ENCODE measurements at regions not wholly inside any gene's neighbourhood (a gene's known extent, or its start where the extent isn't known, plus 50 kb on each side); places are given as distances from the start of the nearest gene placed in this dataset.

DNA sequence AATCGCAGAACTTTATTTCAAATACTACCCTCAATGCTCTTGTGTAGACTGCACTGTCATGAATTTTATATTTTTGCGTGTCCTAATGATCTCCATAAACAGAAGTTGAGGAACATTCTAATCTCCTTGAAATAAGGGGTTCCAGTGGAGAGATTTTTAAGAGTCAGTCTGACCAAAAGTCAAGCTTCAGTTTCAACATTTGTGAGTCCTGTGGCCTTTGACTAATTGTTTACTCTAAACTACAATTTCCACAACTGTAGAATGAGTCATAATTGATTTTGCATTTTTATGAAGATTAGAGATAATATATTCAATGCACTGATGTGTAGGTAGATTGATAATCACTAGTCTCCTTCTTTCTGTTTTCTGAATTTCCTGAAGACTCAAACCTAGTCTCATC is 720.3 kb upstream of the ID2 start:
- DNase-seq (ENCODE audit: low read depth in 2 of 2) = no peak
- no peak overlapping the region for H3K4me3 ChIP-seq (replicated peaks in 1 of 2; ENCODE audit: low read depth in 2 of 2, low read length in 2 of 2)
- TF ChIP-seq, protein P1, sequence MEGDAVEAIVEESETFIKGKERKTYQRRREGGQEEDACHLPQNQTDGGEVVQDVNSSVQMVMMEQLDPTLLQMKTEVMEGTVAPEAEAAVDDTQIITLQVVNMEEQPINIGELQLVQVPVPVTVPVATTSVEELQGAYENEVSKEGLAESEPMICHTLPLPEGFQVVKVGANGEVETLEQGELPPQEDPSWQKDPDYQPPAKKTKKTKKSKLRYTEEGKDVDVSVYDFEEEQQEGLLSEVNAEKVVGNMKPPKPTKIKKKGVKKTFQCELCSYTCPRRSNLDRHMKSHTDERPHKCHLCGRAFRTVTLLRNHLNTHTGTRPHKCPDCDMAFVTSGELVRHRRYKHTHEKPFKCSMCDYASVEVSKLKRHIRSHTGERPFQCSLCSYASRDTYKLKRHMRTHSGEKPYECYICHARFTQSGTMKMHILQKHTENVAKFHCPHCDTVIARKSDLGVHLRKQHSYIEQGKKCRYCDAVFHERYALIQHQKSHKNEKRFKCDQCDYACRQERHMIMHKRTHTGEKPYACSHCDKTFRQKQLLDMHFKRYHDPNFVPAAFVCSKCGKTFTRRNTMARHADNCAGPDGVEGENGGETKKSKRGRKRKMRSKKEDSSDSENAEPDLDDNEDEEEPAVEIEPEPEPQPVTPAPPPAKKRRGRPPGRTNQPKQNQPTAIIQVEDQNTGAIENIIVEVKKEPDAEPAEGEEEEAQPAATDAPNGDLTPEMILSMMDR (IDR thresholded peaks at IDR 0.05; ENCODE audit: low read depth, low read length) = no peak

- DNase-seq (ENCODE audit: low read depth in 2 of 2) = no peak
- no peak overlapping the region for H3K4me3 ChIP-seq (replicated peaks in 1 of 2; ENCODE audit: low read depth in 2 of 2, low read length in 2 of 2)
- TF ChIP-seq, protein P1 (IDR thresholded peaks at IDR 0.05; ENCODE audit: low read depth, low read length) = no peak
These were observed 719.7 kb upstream of the ID2 start for GRCh38 chr2:7962161-7962560.

- TF ChIP-seq, protein P1 (IDR thresholded peaks at IDR 0.05; ENCODE audit: low read depth, low read length) = no peak
- no peak overlapping the region for H3K4me3 ChIP-seq (replicated peaks in 1 of 2; ENCODE audit: low read depth in 2 of 2, low read length in 2 of 2)
- no peak for DNase-seq (ENCODE audit: low read depth in 2 of 2)
These were observed 718.1 kb upstream of the ID2 start for GRCh38 chr2:7963787-7964186.

GRCh38 chr2:7966032-7966431 is 715.8 kb upstream of the ID2 start:
- no peak for DNase-seq (ENCODE audit: low read depth in 2 of 2)
- H3K4me3 ChIP-seq (replicated peaks in 1 of 2; ENCODE audit: low read depth in 2 of 2, low read length in 2 of 2) = no peak overlapping the region
- TF ChIP-seq, protein P1 (IDR thresholded peaks at IDR 0.05; ENCODE audit: low read depth, low read length) = no peak

DNA sequence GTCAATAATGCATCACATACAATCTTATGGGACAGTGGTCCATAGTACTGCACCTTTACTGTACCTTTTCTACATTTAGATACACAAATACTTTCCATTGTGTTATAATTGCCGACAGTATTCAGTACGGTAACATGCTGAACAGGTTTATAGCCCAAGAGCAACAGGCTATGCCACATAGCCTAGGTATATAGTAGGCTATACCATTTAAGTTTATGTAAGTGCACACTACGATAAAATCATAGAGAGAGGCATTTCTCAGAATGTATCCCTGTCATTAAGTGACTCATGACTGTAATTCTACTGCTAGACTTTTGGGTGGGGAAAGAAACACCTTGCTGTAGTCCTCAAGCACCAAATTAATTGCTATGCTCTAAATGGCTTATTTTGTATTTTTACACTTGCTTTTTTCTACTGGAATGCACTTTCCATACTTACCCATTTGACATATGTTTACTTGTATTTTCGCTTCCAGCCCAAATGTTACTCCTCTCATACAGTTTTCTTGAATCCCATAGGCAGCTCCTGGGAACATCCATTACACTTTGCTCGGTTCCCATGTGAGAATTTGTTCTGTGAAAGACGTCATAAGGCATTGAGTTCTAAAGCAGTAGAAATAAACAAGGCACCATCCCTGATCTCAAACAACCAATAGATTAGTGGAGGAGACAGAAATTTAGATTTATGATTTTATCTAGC is 714.0 kb upstream of the ID2 start:
- TF ChIP-seq, protein P1 (IDR thresholded peaks at IDR 0.05; ENCODE audit: low read depth, low read length) = no peak
- no peak for DNase-seq (ENCODE audit: low read depth in 2 of 2)

DNA sequence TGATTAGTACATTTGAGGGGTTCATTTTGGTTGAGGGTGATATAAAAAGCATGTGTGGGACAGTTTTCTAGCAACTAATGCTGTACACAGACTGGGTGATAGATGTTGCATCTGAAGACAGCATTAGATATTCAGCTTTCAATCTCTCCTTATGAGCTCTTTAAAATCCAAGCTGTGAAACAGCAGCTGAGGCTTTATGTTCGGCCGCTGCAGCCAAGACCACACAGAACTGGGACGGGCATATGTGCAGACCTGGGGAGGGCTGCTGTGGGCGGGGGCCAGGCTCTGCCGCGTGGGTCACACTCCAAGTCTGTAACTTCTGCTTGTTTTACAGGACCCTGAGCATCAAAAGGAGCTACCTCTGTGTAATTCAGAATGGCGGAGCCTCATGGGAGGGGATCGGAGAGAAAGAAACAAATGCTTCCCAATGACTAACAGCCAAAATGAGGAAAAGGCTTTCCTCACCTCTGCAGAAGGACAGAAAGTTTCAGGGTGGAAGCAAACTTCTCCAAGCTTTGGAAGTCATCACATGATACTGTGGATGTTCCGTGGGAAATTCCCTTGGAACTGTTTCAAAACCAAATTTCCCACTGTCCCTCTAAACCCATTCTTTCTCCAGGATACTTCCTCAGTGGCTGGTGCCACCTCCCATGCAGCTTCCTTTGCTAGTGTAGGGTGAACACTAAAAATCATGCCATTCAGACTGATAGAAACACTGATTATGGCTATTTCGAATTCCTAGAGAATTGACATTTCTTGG is 711.9 kb upstream of the ID2 start:
- H3K4me3 ChIP-seq (replicated peaks in 1 of 2; ENCODE audit: low read depth in 2 of 2, low read length in 2 of 2) = no peak overlapping the region
- no peak for DNase-seq (ENCODE audit: low read depth in 2 of 2)
- TF ChIP-seq, protein P1 (IDR thresholded peaks at IDR 0.05; ENCODE audit: low read depth, low read length) = no peak

More for the DNA sequence above, 714.0 kb upstream of the ID2 start:
- no peak overlapping the region for H3K4me3 ChIP-seq (replicated peaks in 1 of 2; ENCODE audit: low read depth in 2 of 2, low read length in 2 of 2)
